Suprapubic skin (tissue), 4 donors: ENCODE measurements at regions not wholly inside any gene's neighbourhood (a gene's known extent, or its start where the extent isn't known, plus 50 kb on each side); places are given as distances from the start of the nearest gene placed in this dataset.

ENCODE experiments used
- CTCF ChIP-seq, 2 donors: fragments of 200-600 bp in 1 of 2; fragments of 450-650 bp in 1 of 2; sonication (generic) in 1 of 2; IDR thresholded peaks; one replicate each; pipeline ENCODE4 v1.5.1; 2016 to 2019; ENCODE audit warnings: antibody characterized with exemption in 2 of 2, mild to moderate bottlenecking in 1 of 2, moderate library complexity in 1 of 2
- POLR2A ChIP-seq, 2 donors: fragments of 450-650 bp; IDR thresholded peaks; one replicate each; pipeline ENCODE4 v1.6.1; 2017; ENCODE audit warnings: antibody characterized with exemption in 2 of 2, mild to moderate bottlenecking in 2 of 2, moderate library complexity in 2 of 2
- POLR2AphosphoS5 ChIP-seq, 3 donors: sonication (generic); formaldehyde crosslinking; IDR thresholded peaks; one replicate each; pipeline ENCODE4 v1.6.1; 2017; ENCODE audit warnings: antibody characterized with exemption in 3 of 3

GRCh38 chr13:73861136-73861535 lies 273.1 kb downstream of the KLF12 start:
- TF ChIP-seq CTCF (IDR thresholded peaks at IDR 0.05) (no peak), POLR2AphosphoS5 (IDR thresholded peaks at IDR 0.05) (no peak), POLR2A (IDR thresholded peaks at IDR 0.05) (no peak)
